ENCODE measurements at regions not wholly inside any gene's neighbourhood (a gene's known extent, or its start where the extent isn't known, plus 50 kb on each side); places are given as distances from the start of the nearest gene placed in this dataset.
"Not testable (repeated sequence)": the region's sequence is repeated elsewhere in the genome, so short reads cannot be mapped to it uniquely, and the experiment has no call there.

- H3K27ac Mint-ChIP-seq (ENCODE audit: unreplicated experiment) = no peak overlapping the region
- no peak overlapping the region for H3K4me3 Mint-ChIP-seq (ENCODE audit: low read depth, unreplicated experiment)
- H3K9me3 Mint-ChIP-seq (ENCODE audit: low read depth, unreplicated experiment) = peaks cover 5% of the 10 kb centered on the region
- intact Hi-C loops (cut with micrococcal nuclease; ENCODE audit: unreplicated experiment) = no loop called here
- no TSS peak for BruUV-seq (replicated peaks)
- H3K36me3 Mint-ChIP-seq (ENCODE audit: insufficient read depth, unreplicated experiment) = no peaks in the 10 kb centered on the region
- peaks cover 38% of the 10 kb centered on the region for H3K4me1 Mint-ChIP-seq (ENCODE audit: low read depth, unreplicated experiment)
- CTCF ChIA-PET = no interaction called here
- no peak for TF ChIP-seq CTCF (IDR thresholded peaks at IDR 0.05; ENCODE audit: unreplicated experiment)
- H3K27me3 Mint-ChIP-seq (ENCODE audit: unreplicated experiment) = no peaks in the 10 kb centered on the region
- DNase-seq = no peak
Observed at GRCh38 chr5:91288118-91288916, 94.8 kb downstream of the ARRDC3 start.

DNA sequence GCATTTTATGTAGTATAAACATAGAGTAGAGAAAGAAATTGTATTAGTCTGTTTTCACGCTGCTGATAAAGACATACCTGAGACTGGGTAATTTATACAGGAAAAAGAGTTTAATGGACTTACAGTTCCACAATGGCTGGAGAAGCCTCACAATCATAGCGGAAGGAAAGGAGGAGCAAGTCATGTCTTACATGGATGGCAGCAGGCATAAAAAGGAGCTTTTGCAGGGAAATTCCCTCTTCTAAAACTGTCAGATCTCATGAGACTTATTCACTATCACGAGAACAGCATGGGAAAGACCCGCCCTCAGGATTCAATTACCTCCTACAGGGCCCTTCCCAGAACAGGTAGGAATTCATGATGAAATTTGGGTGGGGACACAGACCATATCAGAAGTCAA lies 98.1 kb downstream of the ARRDC3 start:
- H3K27me3 Mint-ChIP-seq (ENCODE audit: unreplicated experiment); H3K9me3 Mint-ChIP-seq (ENCODE audit: low read depth, unreplicated experiment); intact Hi-C loops (cut with micrococcal nuclease; ENCODE audit: unreplicated experiment); H3K27ac Mint-ChIP-seq (ENCODE audit: unreplicated experiment); H3K4me3 Mint-ChIP-seq (ENCODE audit: low read depth, unreplicated experiment); BruUV-seq (replicated peaks); DNase-seq: not testable (repeated sequence)
- CTCF ChIA-PET = interaction anchor here (1.2 kb wide), 1 partner anchor 96 kb away, joined by 3 read pairs; no protein-coding TSS in a partner anchor
- peaks cover 12% of the 10 kb centered on the region for H3K36me3 Mint-ChIP-seq (ENCODE audit: insufficient read depth, unreplicated experiment)
- H3K4me1 Mint-ChIP-seq (ENCODE audit: low read depth, unreplicated experiment) = peaks cover 38% of the 10 kb centered on the region

DNA sequence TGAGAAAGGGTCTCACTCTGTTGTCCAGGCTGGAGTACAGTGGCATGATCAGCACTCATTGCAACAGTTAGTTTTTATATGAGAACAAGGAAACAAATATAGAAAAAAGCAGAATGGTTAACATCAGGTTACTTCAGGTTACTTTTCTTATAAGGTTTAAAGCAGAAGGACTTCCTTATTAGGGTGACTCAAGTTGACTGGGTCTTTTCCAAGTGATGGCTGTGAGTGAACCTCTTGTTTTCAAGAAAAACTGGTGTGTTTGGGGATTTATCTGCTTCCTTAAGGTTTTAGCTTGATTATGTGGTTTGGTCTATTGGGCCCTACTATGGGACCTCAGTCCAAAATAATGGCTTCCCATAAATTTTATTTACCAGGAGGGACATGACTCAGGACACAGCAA lies 99.2 kb downstream of the ARRDC3 start:
- CTCF ChIA-PET = interaction anchor here (0.6 to 1.2 kb wide), 4 partner anchors 13 to 97 kb away, joined by 3 to 4 read pairs (median 4); no protein-coding TSS in a partner anchor
- TF ChIP-seq CTCF (IDR thresholded peaks at IDR 0.05; ENCODE audit: unreplicated experiment) = no peak
- DNase-seq = peak; percentile 14
- Mint-ChIP-seq H3K36me3 (ENCODE audit: insufficient read depth, unreplicated experiment) (peaks cover 22% of the 10 kb centered on the region), H3K4me1 (ENCODE audit: low read depth, unreplicated experiment) (peaks cover 50% of the 10 kb centered on the region), H3K9me3 (ENCODE audit: low read depth, unreplicated experiment) (peaks cover 5% of the 10 kb centered on the region), H3K4me3 (ENCODE audit: low read depth, unreplicated experiment) (no peak overlapping the region), H3K27ac (ENCODE audit: unreplicated experiment) (peak overlapping the region; percentile 5), H3K27me3 (ENCODE audit: unreplicated experiment) (no peaks in the 10 kb centered on the region)
- no TSS peak for BruUV-seq (replicated peaks)
- intact Hi-C loops (cut with micrococcal nuclease; ENCODE audit: unreplicated experiment) = loop anchor here (5.0 kb wide), 2 partner anchors 57 to 98 kb away; partner anchors contain the start of gene ARRDC3

GRCh38 chr5:91283326-91283725 lies 99.8 kb downstream of the ARRDC3 start:
- TF ChIP-seq CTCF (IDR thresholded peaks at IDR 0.05; ENCODE audit: unreplicated experiment) = no peak
- intact Hi-C loops (cut with micrococcal nuclease; ENCODE audit: unreplicated experiment) = loop anchor here (5.0 kb wide), 2 partner anchors 56 to 99 kb away; partner anchors contain the start of gene ARRDC3

DNA sequence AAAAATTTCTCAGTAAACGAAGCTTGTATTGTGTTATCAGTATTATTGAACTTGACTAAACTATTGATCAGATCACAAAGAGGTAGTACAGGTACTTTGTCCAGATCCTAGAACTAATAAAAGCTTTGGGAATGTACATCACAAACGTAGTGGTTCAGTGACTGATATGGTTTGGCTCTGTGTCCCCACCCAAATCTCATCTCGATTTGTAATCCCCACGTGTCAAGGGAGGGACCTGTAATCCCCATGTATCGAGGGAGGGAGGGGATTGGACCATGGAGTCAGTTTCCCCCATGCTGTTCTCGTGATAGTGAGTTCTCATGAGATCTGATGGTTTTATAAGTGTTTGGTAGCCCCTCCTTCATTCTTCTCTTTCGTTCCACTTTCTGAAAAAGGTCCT lies 100.9 kb downstream of the ARRDC3 start:
- intact Hi-C loops (cut with micrococcal nuclease; ENCODE audit: unreplicated experiment) = loop anchor here (5.0 kb wide), 2 partner anchors 55 to 100 kb away; partner anchors contain the start of gene ARRDC3
- Mint-ChIP-seq H3K4me3 (ENCODE audit: low read depth, unreplicated experiment) (no peak overlapping the region), H3K9me3 (ENCODE audit: low read depth, unreplicated experiment) (peaks cover 5% of the 10 kb centered on the region), H3K4me1 (ENCODE audit: low read depth, unreplicated experiment) (peaks cover 51% of the 10 kb centered on the region), H3K27me3 (ENCODE audit: unreplicated experiment) (no peaks in the 10 kb centered on the region), H3K36me3 (ENCODE audit: insufficient read depth, unreplicated experiment) (peaks cover 22% of the 10 kb centered on the region), H3K27ac (ENCODE audit: unreplicated experiment) (no peak overlapping the region)
- no TSS peak for BruUV-seq (replicated peaks)
- DNase-seq = no peak
- TF ChIP-seq CTCF (IDR thresholded peaks at IDR 0.05; ENCODE audit: unreplicated experiment) = no peak
- CTCF ChIA-PET = no interaction called here

More at GRCh38 chr5:91283326-91283725, 99.8 kb downstream of the ARRDC3 start:
- H3K4me1 Mint-ChIP-seq (ENCODE audit: low read depth, unreplicated experiment) = peaks cover 51% of the 10 kb centered on the region
- CTCF ChIA-PET = interaction anchor here (0.7 kb wide), 1 partner anchor 36 kb away, joined by 3 read pairs; no protein-coding TSS in a partner anchor
- BruUV-seq (replicated peaks) = no TSS peak
- H3K27ac Mint-ChIP-seq (ENCODE audit: unreplicated experiment) = peak overlapping the region; percentile 5
- no peaks in the 10 kb centered on the region for H3K27me3 Mint-ChIP-seq (ENCODE audit: unreplicated experiment)
- no peak for DNase-seq
- no peak overlapping the region for H3K4me3 Mint-ChIP-seq (ENCODE audit: low read depth, unreplicated experiment)
- peaks cover 5% of the 10 kb centered on the region for H3K9me3 Mint-ChIP-seq (ENCODE audit: low read depth, unreplicated experiment)
- peaks cover 22% of the 10 kb centered on the region for H3K36me3 Mint-ChIP-seq (ENCODE audit: insufficient read depth, unreplicated experiment)

Measured in Calu3 (cell line).